ENCODE measurements at regions not wholly inside any gene's neighbourhood (a gene's known extent, or its start where the extent isn't known, plus 50 kb on each side); places are given as distances from the start of the nearest gene placed in this dataset.

DNA sequence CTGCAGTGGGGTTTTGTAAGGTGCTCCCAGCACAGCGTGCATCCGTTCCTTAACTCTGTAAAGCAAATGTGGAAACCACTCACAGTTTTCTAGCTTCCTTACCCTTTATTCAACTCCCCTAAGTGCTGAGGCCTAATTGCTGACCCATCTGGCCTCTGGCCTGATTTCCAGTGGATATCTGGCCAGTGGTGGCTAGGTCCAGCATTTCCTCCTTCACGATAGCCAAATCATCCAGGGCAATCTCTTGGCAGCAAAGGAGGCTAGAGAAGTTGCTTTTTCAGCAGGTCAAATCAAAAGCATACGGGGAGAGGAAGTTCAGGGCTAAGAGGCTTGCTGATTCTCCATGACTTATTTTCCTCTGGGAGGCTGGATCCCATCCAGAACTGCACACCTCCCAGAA lies 286.3 kb upstream of the VLDLR start:
- Histone ChIP-seq H3K4me3 (ENCODE audit: low read length in 2 of 2) (no peak overlapping the region), H3K36me3 (ENCODE audit: control insufficient read depth in 2 of 2, insufficient read depth in 2 of 2, low read length in 2 of 2) (no peaks in the 10 kb centered on the region), H3K9ac (ENCODE audit: low read depth in 1 of 2, low read length in 2 of 2) (no peak overlapping the region), H3K27ac (ENCODE audit: low read depth in 2 of 2, low read length in 2 of 2) (no peak overlapping the region), H3K9me3 (ENCODE audit: control insufficient read depth in 2 of 2, low read length in 2 of 2) (no peaks in the 10 kb centered on the region), H3K4me1 (ENCODE audit: control insufficient read depth in 2 of 2, insufficient read depth in 2 of 2, low read length in 2 of 2) (no peaks in the 10 kb centered on the region), H3K27me3 (ENCODE audit: control insufficient read depth in 2 of 2, insufficient read depth in 2 of 2, low read length in 2 of 2) (no peaks in the 10 kb centered on the region)

DNA sequence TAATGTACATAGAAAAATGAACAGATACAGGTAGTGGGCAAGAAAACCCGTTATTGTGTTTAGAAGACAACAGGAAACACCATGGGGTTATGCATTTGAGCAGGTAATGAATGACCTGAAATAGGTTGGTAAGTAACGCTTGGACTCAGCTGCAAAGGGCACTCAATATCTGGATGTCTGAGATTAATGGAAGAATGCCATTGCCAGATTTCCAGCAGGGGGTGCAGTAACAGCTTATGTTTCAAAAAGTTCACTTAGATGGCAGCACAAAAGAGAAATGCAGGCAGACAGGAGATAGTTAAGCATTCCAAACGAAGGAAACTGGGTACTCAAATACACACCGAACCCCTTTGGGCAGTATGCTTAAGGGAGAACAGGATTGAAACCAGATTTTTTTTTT lies 285.5 kb upstream of the VLDLR start:
- no peaks in the 10 kb centered on the region for H3K36me3 ChIP-seq (ENCODE audit: control insufficient read depth in 2 of 2, insufficient read depth in 2 of 2, low read length in 2 of 2)
- H3K9ac ChIP-seq (ENCODE audit: low read depth in 1 of 2, low read length in 2 of 2) = no peak overlapping the region
- H3K9me3 ChIP-seq (ENCODE audit: control insufficient read depth in 2 of 2, low read length in 2 of 2) = no peaks in the 10 kb centered on the region
- H3K4me1 ChIP-seq (ENCODE audit: control insufficient read depth in 2 of 2, insufficient read depth in 2 of 2, low read length in 2 of 2) = no peaks in the 10 kb centered on the region
- H3K4me3 ChIP-seq (ENCODE audit: low read length in 2 of 2) = no peak overlapping the region
- no peak overlapping the region for H3K27ac ChIP-seq (ENCODE audit: low read depth in 2 of 2, low read length in 2 of 2)
- no peaks in the 10 kb centered on the region for H3K27me3 ChIP-seq (ENCODE audit: control insufficient read depth in 2 of 2, insufficient read depth in 2 of 2, low read length in 2 of 2)

- Histone ChIP-seq H3K27ac (ENCODE audit: low read depth in 2 of 2, low read length in 2 of 2) (no peak overlapping the region), H3K9ac (ENCODE audit: low read depth in 1 of 2, low read length in 2 of 2) (no peak overlapping the region), H3K4me3 (ENCODE audit: low read length in 2 of 2) (no peak overlapping the region), H3K36me3 (ENCODE audit: control insufficient read depth in 2 of 2, insufficient read depth in 2 of 2, low read length in 2 of 2) (no peaks in the 10 kb centered on the region), H3K27me3 (ENCODE audit: control insufficient read depth in 2 of 2, insufficient read depth in 2 of 2, low read length in 2 of 2) (no peaks in the 10 kb centered on the region), H3K9me3 (ENCODE audit: control insufficient read depth in 2 of 2, low read length in 2 of 2) (no peaks in the 10 kb centered on the region), H3K4me1 (ENCODE audit: control insufficient read depth in 2 of 2, insufficient read depth in 2 of 2, low read length in 2 of 2) (no peaks in the 10 kb centered on the region)
Measured at GRCh38 chr9:2337131-2337530, 284.5 kb upstream of the VLDLR start.

DNA sequence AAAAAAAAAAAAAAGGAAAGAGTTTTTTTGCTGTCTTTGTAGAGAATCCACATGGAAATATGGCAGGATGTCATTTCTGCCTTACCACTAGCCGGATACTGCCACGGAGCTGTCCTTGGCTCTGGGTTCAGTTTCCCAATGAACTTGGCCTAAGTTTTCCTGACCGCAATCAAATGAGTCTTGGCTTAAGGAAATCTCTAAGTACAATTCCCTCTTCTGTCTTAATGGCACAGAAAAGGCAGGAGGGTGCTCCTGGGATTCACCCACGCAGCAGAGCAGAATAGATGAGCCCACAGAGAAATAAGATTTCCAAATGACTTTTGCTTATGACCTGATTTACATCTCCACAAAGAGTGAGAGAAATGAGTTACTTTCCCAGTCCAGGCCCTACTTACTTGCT lies 284.0 kb upstream of the VLDLR start:
- H3K4me3 ChIP-seq (ENCODE audit: low read length in 2 of 2) = no peak overlapping the region
- H3K9ac ChIP-seq (ENCODE audit: low read depth in 1 of 2, low read length in 2 of 2) = no peak overlapping the region
- no peaks in the 10 kb centered on the region for H3K27me3 ChIP-seq (ENCODE audit: control insufficient read depth in 2 of 2, insufficient read depth in 2 of 2, low read length in 2 of 2)
- H3K36me3 ChIP-seq (ENCODE audit: control insufficient read depth in 2 of 2, insufficient read depth in 2 of 2, low read length in 2 of 2) = no peaks in the 10 kb centered on the region
- H3K27ac ChIP-seq (ENCODE audit: low read depth in 2 of 2, low read length in 2 of 2) = no peak overlapping the region
- H3K4me1 ChIP-seq (ENCODE audit: control insufficient read depth in 2 of 2, insufficient read depth in 2 of 2, low read length in 2 of 2) = no peaks in the 10 kb centered on the region
- H3K9me3 ChIP-seq (ENCODE audit: control insufficient read depth in 2 of 2, low read length in 2 of 2) = no peaks in the 10 kb centered on the region

- Histone ChIP-seq H3K27ac (ENCODE audit: low read depth in 2 of 2, low read length in 2 of 2) (no peak overlapping the region), H3K27me3 (ENCODE audit: control insufficient read depth in 2 of 2, insufficient read depth in 2 of 2, low read length in 2 of 2) (no peaks in the 10 kb centered on the region), H3K4me1 (ENCODE audit: control insufficient read depth in 2 of 2, insufficient read depth in 2 of 2, low read length in 2 of 2) (no peaks in the 10 kb centered on the region)
Measured at GRCh38 chr9:2338777-2339365, 282.7 kb upstream of the VLDLR start.

GRCh38 chr9:2339416-2339815 lies 282.2 kb upstream of the VLDLR start:
- no peak overlapping the region for H3K4me3 ChIP-seq (ENCODE audit: low read length in 2 of 2)
- H3K27ac ChIP-seq (ENCODE audit: low read depth in 2 of 2, low read length in 2 of 2) = no peak overlapping the region
- no peaks in the 10 kb centered on the region for H3K36me3 ChIP-seq (ENCODE audit: control insufficient read depth in 2 of 2, insufficient read depth in 2 of 2, low read length in 2 of 2)
- H3K9me3 ChIP-seq (ENCODE audit: control insufficient read depth in 2 of 2, low read length in 2 of 2) = no peaks in the 10 kb centered on the region
- no peaks in the 10 kb centered on the region for H3K4me1 ChIP-seq (ENCODE audit: control insufficient read depth in 2 of 2, insufficient read depth in 2 of 2, low read length in 2 of 2)
- H3K27me3 ChIP-seq (ENCODE audit: control insufficient read depth in 2 of 2, insufficient read depth in 2 of 2, low read length in 2 of 2) = no peaks in the 10 kb centered on the region
- no peak overlapping the region for H3K9ac ChIP-seq (ENCODE audit: low read depth in 1 of 2, low read length in 2 of 2)

More at GRCh38 chr9:2338777-2339365, 282.7 kb upstream of the VLDLR start:
- no peak overlapping the region for H3K9ac ChIP-seq (ENCODE audit: low read depth in 1 of 2, low read length in 2 of 2)
- H3K4me3 ChIP-seq (ENCODE audit: low read length in 2 of 2) = no peak overlapping the region
- H3K36me3 ChIP-seq (ENCODE audit: control insufficient read depth in 2 of 2, insufficient read depth in 2 of 2, low read length in 2 of 2) = no peaks in the 10 kb centered on the region
- no peaks in the 10 kb centered on the region for H3K9me3 ChIP-seq (ENCODE audit: control insufficient read depth in 2 of 2, low read length in 2 of 2)

DNA sequence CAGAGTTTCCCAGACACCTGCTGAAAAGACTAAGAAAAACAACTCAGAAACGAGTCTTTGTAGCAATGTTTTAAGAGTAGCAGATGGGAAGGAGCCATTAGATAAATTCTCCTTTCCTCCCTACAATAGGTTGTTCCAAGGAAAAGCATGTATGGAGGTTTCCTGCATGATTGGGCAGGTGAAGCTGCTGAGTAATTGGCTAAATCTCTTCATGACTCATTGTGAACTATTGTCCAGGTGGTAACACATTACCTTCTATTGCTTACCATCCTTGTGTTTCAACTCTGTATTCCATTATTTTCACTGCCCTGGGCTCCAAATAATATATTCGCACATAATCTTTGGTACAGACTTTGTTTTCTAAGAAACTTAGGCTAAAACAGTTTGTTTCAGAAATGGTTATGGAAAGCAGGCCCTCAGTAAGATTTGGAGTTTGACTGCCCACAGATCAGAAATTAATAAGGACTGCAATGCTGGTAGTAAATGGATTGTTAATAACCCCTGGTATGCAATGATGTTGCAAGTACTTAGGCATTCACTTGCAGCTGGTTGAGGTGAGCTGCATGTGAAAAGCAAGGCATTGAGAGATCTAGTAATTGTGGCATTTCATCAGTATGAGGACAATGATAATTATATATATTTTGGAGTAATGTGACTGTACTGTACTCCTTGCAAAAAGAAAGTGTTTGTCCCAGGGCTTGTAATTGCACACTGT lies 281.4 kb upstream of the VLDLR start:
- Histone ChIP-seq H3K9ac (ENCODE audit: low read depth in 1 of 2, low read length in 2 of 2) (no peak overlapping the region), H3K4me1 (ENCODE audit: control insufficient read depth in 2 of 2, insufficient read depth in 2 of 2, low read length in 2 of 2) (no peaks in the 10 kb centered on the region), H3K9me3 (ENCODE audit: control insufficient read depth in 2 of 2, low read length in 2 of 2) (no peaks in the 10 kb centered on the region), H3K27ac (ENCODE audit: low read depth in 2 of 2, low read length in 2 of 2) (no peak overlapping the region), H3K27me3 (ENCODE audit: control insufficient read depth in 2 of 2, insufficient read depth in 2 of 2, low read length in 2 of 2) (no peaks in the 10 kb centered on the region), H3K4me3 (ENCODE audit: low read length in 2 of 2) (no peak overlapping the region), H3K36me3 (ENCODE audit: control insufficient read depth in 2 of 2, insufficient read depth in 2 of 2, low read length in 2 of 2) (no peaks in the 10 kb centered on the region)

DNA sequence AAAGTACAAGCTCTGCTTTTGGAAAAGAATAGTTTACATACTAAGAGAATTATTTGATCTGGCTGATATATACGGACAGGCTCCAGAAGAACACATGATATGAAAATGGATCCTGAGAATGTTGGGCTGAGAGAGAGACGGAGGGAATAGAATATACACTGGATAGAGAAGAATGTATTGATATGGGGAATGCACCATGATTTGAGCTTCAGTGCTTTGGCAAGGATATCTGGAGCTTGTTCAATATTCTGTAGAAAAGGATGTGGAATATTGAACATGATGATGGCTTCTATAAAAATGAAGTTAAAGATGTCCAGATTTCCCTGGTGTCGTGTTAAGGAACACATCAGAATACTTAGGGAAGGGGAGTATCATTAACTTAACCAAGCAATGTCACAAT lies 280.5 kb upstream of the VLDLR start:
- H3K9ac ChIP-seq (ENCODE audit: low read depth in 1 of 2, low read length in 2 of 2) = no peak overlapping the region
- no peak overlapping the region for H3K4me3 ChIP-seq (ENCODE audit: low read length in 2 of 2)
- no peaks in the 10 kb centered on the region for H3K27me3 ChIP-seq (ENCODE audit: control insufficient read depth in 2 of 2, insufficient read depth in 2 of 2, low read length in 2 of 2)
- no peak overlapping the region for H3K27ac ChIP-seq (ENCODE audit: low read depth in 2 of 2, low read length in 2 of 2)
- H3K36me3 ChIP-seq (ENCODE audit: control insufficient read depth in 2 of 2, insufficient read depth in 2 of 2, low read length in 2 of 2) = no peaks in the 10 kb centered on the region
- H3K9me3 ChIP-seq (ENCODE audit: control insufficient read depth in 2 of 2, low read length in 2 of 2) = no peaks in the 10 kb centered on the region
- H3K4me1 ChIP-seq (ENCODE audit: control insufficient read depth in 2 of 2, insufficient read depth in 2 of 2, low read length in 2 of 2) = no peaks in the 10 kb centered on the region

GRCh38 chr9:2341956-2342355 lies 279.6 kb upstream of the VLDLR start:
- Histone ChIP-seq H3K27me3 (ENCODE audit: control insufficient read depth in 2 of 2, insufficient read depth in 2 of 2, low read length in 2 of 2) (no peaks in the 10 kb centered on the region), H3K36me3 (ENCODE audit: control insufficient read depth in 2 of 2, insufficient read depth in 2 of 2, low read length in 2 of 2) (no peaks in the 10 kb centered on the region), H3K4me3 (ENCODE audit: low read length in 2 of 2) (no peak overlapping the region), H3K9me3 (ENCODE audit: control insufficient read depth in 2 of 2, low read length in 2 of 2) (no peaks in the 10 kb centered on the region), H3K4me1 (ENCODE audit: control insufficient read depth in 2 of 2, insufficient read depth in 2 of 2, low read length in 2 of 2) (no peaks in the 10 kb centered on the region), H3K9ac (ENCODE audit: low read depth in 1 of 2, low read length in 2 of 2) (no peak overlapping the region), H3K27ac (ENCODE audit: low read depth in 2 of 2, low read length in 2 of 2) (no peak overlapping the region)

- Histone ChIP-seq H3K4me1 (ENCODE audit: control insufficient read depth in 2 of 2, insufficient read depth in 2 of 2, low read length in 2 of 2) (no peaks in the 10 kb centered on the region), H3K4me3 (ENCODE audit: low read length in 2 of 2) (no peak overlapping the region), H3K27me3 (ENCODE audit: control insufficient read depth in 2 of 2, insufficient read depth in 2 of 2, low read length in 2 of 2) (no peaks in the 10 kb centered on the region)
Measured at GRCh38 chr9:2343756-2344155, 277.8 kb upstream of the VLDLR start.

More at GRCh38 chr9:2343756-2344155, 277.8 kb upstream of the VLDLR start:
- Histone ChIP-seq H3K9ac (ENCODE audit: low read depth in 1 of 2, low read length in 2 of 2) (no peak overlapping the region), H3K36me3 (ENCODE audit: control insufficient read depth in 2 of 2, insufficient read depth in 2 of 2, low read length in 2 of 2) (no peaks in the 10 kb centered on the region), H3K27ac (ENCODE audit: low read depth in 2 of 2, low read length in 2 of 2) (no peak overlapping the region), H3K9me3 (ENCODE audit: control insufficient read depth in 2 of 2, low read length in 2 of 2) (no peaks in the 10 kb centered on the region)
